ENCODE measurements at regions not wholly inside any gene's neighbourhood (a gene's known extent, or its start where the extent isn't known, plus 50 kb on each side); places are given as distances from the start of the nearest gene placed in this dataset.

GRCh38 chr9:79946712-79947111 lies 374.9 kb downstream of the TLE4 start:
- Histone ChIP-seq H3K4me2 (no peak overlapping the region), H3K4me1 (replicated peaks; ENCODE audit: insufficient read depth) (no peaks in the 10 kb centered on the region)
- intact Hi-C loops (cut with micrococcal nuclease; ENCODE audit: unreplicated experiment): no loop called here

DNA sequence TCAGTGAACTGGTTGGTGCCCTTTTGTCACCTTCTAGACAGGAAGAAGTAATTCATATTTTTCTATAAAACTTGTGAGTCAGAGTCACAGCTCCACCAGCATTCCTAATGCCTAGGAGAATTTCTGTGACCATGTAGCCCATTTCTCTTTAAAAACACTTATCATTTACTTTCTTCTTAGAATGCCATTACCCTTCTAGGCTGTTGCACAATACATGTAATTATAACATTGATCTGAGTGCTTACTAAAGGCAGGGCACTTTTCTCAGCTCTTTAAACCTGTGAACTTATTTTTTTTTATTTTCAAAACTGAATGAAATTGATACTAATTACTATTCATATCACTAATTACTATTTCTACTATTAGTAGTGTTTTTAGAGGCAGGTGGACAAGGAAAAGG lies 373.7 kb downstream of the TLE4 start:
- Histone ChIP-seq H3K9me3 (ENCODE audit: insufficient read depth, low read depth) (no peaks in the 10 kb centered on the region), H3K27ac (no peak overlapping the region), H3K4me1 (replicated peaks; ENCODE audit: insufficient read depth) (no peaks in the 10 kb centered on the region), H3K4me3 (no peak overlapping the region), H4K20me1 (ENCODE audit: insufficient read depth) (no peaks in the 10 kb centered on the region), H3K9me2 (ENCODE audit: insufficient read depth) (0 out of 2 replicates have a peak, but pooled peaks cover 4% of the 10 kb centered on the region), H2AFZ (no peak overlapping the region), H3K27me3 (ENCODE audit: insufficient read depth, low read depth) (peaks cover 8% of the 10 kb centered on the region; the same call in 1 of the 2 replicates), H3F3A (ENCODE audit: insufficient read depth, low read depth) (no peaks in the 10 kb centered on the region), H3K36me3 (ENCODE audit: low read depth) (no peaks in the 10 kb centered on the region), H3K4me2 (no peak overlapping the region), H3K79me2 (ENCODE audit: low read depth) (no peaks in the 10 kb centered on the region)
- POLR2A ChIA-PET (ENCODE audit: unreplicated experiment): no interaction called here
- no peak for DNase-seq
- CTCF ChIA-PET: no interaction called here
- TF ChIP-seq EZH2 (IDR thresholded peaks at IDR 0.05; ENCODE audit: low read depth): no peak
- TF ChIP-seq CTCF (conservative IDR thresholded peaks at IDR 0.05): no peak
- no TSS peak for BruUV-seq (replicated peaks)
- intact Hi-C loops (cut with micrococcal nuclease; ENCODE audit: unreplicated experiment): no loop called here

More at GRCh38 chr9:79946712-79947111, 374.9 kb downstream of the TLE4 start:
- Histone ChIP-seq H3F3A (ENCODE audit: insufficient read depth, low read depth) (no peaks in the 10 kb centered on the region), H3K27me3 (ENCODE audit: insufficient read depth, low read depth) (peaks cover 3% of the 10 kb centered on the region; the same call in 1 of the 2 replicates), H3K27ac (no peak overlapping the region), H3K79me2 (ENCODE audit: low read depth) (no peaks in the 10 kb centered on the region), H2AFZ (no peak overlapping the region), H4K20me1 (ENCODE audit: insufficient read depth) (no peaks in the 10 kb centered on the region), H3K9me3 (ENCODE audit: insufficient read depth, low read depth) (no peaks in the 10 kb centered on the region), H3K9me2 (ENCODE audit: insufficient read depth) (0 out of 2 replicates have a peak, but pooled peaks cover 4% of the 10 kb centered on the region), H3K4me3 (no peak overlapping the region), H3K36me3 (ENCODE audit: low read depth) (no peaks in the 10 kb centered on the region)
- TF ChIP-seq CTCF (conservative IDR thresholded peaks at IDR 0.05) (no peak), EZH2 (IDR thresholded peaks at IDR 0.05; ENCODE audit: low read depth) (no peak)
- no TSS peak for BruUV-seq (replicated peaks)
- no peak for DNase-seq
- POLR2A ChIA-PET (ENCODE audit: unreplicated experiment): no interaction called here
- CTCF ChIA-PET: no interaction called here

- no peaks in the 10 kb centered on the region for H3F3A ChIP-seq (ENCODE audit: insufficient read depth, low read depth)
- ChIA-PET POLR2A (ENCODE audit: unreplicated experiment) (no interaction called here), CTCF (no interaction called here)
Measured at GRCh38 chr9:79945016-79945415, 373.3 kb downstream of the TLE4 start.

More at GRCh38 chr9:79945016-79945415, 373.3 kb downstream of the TLE4 start:
- no peak overlapping the region for H2AFZ ChIP-seq
- intact Hi-C loops (cut with micrococcal nuclease; ENCODE audit: unreplicated experiment): no loop called here
- H3K9me3 ChIP-seq (ENCODE audit: insufficient read depth, low read depth): no peaks in the 10 kb centered on the region
- H3K9me2 ChIP-seq (ENCODE audit: insufficient read depth): 0 out of 2 replicates have a peak, but pooled peaks cover 4% of the 10 kb centered on the region
- TF ChIP-seq CTCF (conservative IDR thresholded peaks at IDR 0.05) (no peak), EZH2 (IDR thresholded peaks at IDR 0.05; ENCODE audit: low read depth) (no peak)
- peaks cover 8% of the 10 kb centered on the region for H3K27me3 ChIP-seq (ENCODE audit: insufficient read depth, low read depth)
- H4K20me1 ChIP-seq (ENCODE audit: insufficient read depth): no peaks in the 10 kb centered on the region
- H3K4me1 ChIP-seq (replicated peaks; ENCODE audit: insufficient read depth): no peaks in the 10 kb centered on the region
- H3K4me3 ChIP-seq: no peak overlapping the region
- H3K27ac ChIP-seq: no peak overlapping the region
- BruUV-seq (replicated peaks): no TSS peak
- no peak for DNase-seq
- H3K36me3 ChIP-seq (ENCODE audit: low read depth): no peaks in the 10 kb centered on the region
- H3K4me2 ChIP-seq: no peak overlapping the region
- no peaks in the 10 kb centered on the region for H3K79me2 ChIP-seq (ENCODE audit: low read depth)
